Skeletal muscle cell (primary cell): ENCODE measurements at regions not wholly inside any gene's neighbourhood (a gene's known extent, or its start where the extent isn't known, plus 50 kb on each side); places are given as distances from the start of the nearest gene placed in this dataset.
"Not testable (repeated sequence)": the region's sequence is repeated elsewhere in the genome, so short reads cannot be mapped to it uniquely, and the experiment has no call there.

Experiments
- DNase-seq: peaks from one replicate; pipeline ENCODE4 v3.0.0-alpha.2; 2010; ENCODE audit warnings: low read depth
- H3K4me3 ChIP-seq: 2 replicates; pipeline ENCODE4 v1.5.1; 2011; ENCODE audit warnings: low read depth, mild to moderate bottlenecking, control low read depth, low read length, moderate library complexity

DNA sequence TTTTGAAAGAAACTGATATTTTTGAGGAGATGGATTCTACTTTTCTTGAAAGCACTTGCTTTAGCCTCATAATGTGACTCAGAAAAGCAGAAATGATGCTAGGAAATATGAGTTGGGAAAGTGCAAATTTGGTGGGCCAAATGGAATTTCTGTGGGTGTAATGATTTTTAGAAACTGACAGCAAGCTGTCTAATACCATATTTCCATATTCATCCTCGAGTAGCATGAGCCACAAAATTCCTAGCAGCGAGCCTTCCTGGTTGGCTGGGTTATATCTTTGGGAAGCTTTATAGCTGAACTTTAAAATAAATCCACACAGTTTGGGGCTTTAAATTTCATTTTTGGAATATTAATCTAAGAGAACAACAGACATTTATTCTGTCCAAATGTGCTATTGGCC lies 190.0 kb downstream of the DSC3 start:
- no peak for DNase-seq
- no peak overlapping the region for H3K4me3 ChIP-seq

DNA sequence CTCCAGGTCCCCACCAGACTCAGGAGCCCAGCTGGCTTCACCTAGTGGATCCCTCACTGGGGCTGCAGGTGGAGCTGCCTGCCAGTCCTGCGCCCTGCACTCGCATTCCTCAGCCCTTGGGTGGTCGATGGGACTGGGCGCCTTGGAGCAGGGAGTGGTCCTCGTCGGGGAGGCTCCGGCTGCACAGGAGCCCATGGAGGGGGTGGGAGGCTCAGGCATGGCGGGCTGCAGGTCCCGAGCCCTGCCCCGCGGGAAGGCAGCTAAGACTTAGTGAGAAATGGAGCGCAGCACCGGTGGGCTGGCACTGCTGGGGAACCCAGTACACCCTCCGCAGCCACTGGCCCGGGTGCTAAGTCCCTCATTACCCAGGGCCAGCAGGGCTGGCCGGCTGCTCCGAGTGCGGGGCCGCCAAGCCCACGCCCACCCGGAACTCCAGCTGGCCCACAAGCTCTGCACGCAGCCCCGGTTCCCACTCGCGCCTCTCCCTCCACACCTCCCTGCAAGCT lies 203.4 kb downstream of the DSC3 start:
- not testable (repeated sequence) for DNase-seq, H3K4me3 ChIP-seq

DNA sequence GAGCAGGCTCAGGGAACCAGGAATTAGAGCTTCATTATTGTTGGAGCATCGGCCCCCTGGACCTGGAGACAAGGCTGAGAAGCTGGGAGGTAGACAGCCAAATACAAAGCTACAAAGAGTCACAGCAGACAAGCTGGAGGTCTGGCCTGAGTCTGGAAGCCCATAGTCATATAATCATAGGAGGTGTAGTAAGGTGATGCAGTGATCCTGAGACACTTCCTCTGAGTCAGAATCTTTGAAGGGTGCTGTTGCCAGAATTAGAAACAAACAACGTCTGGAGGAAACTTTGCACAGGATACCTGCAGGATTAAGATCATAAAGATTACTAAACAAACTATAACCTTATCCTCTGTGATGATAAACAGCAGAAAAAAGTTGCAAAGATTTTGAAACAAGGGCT lies 213.8 kb downstream of the DSC3 start:
- H3K4me3 ChIP-seq = no peak overlapping the region
- DNase-seq = no peak

DNA sequence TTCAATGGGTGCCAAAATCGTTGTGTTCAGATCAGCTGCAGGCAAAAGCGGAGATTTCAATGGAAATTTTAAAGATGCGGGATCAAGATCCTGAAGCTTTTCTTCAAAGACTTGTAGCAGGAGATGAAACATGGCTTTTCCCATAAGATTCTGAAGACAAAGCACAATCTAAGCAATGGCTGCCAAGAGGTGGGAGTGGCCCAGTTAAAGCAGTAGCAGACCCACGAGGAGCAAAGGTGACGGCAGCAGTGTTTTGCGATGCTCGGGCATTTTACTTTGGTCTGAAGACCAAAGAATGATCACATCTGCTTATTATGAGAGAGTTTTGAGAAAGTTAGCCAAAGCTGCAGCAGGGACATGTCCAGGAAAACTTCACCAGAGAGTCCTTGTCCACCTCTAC lies 222.9 kb downstream of the DSC3 start:
- no peak overlapping the region for H3K4me3 ChIP-seq
- no peak for DNase-seq

DNA sequence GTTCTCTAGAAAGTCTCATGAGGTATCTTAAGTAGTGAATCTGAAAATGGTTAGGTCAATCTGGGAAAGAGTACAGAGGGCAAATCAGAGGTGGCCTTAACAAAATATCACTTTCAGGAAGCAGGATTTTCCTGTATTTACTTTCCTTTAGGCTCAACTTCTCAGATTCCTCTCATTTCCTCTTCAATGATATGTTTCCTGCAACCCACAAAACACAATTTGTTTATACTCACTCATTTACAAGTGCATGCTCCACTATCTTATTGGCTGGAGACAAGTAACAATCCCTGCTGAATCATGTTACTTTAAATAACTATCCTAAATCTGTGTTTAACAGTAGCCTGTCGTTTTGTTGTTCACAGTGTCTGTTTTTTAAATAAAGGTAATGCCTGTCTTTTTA lies 228.1 kb downstream of the DSC3 start:
- DNase-seq = no peak
- H3K4me3 ChIP-seq = no peak overlapping the region

DNA sequence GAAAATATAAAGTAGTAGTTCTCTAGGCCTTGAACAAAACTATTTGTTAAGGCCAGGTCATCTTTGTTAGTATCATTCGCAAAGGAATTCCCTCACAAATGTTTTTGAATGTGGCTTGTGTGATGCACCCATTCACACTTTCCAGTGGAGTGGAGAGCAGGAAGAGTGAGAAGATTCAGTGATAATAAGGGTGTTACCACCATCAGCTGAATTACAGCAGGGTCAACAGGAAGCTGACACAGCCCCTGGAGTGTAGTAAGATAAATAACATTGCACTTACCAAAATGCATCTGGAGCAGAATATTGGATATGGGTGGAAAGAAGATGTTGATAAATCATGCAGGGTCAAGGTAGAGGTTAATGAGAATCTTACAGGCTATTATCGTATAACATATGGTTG lies 231.0 kb downstream of the DSC3 start:
- no peak overlapping the region for H3K4me3 ChIP-seq
- DNase-seq = no peak

DNA sequence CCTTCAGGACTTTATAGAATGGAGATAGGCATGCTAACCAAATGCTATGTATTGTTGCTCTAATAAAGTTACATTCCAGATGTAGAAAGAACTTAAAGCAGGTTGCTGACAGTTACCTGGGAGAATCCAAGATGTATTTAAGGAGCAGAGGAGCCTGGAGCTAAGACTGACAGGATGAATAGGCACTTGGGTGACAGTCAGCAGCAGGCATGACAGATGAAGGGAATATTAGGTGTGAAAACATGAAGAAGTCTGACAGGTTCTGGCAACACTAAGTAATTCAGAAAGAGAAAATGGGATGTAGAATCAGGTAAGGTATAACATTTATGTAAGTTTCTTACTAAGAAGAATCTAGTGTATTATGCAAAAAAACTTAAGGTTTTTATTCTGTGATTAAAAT lies 232.0 kb downstream of the DSC3 start:
- DNase-seq = no peak
- H3K4me3 ChIP-seq = no peak overlapping the region

DNA sequence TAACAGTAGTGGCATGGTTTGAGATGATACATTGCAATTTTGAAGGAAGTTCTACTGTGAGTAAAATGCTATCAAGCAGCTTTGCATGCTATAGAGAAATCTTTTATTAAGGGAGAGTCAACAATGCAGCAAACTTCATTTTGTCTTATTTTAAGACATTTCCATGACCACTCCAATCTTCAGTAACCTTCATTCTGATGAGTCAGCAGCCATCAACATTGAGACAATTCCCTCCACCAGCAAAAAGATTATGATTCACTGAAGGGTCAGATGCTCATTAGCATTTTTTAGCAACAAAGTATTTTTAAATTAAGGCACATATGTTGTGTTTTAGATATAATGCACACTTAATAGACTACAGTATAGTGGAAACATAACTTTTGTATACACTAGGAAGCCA lies 235.7 kb downstream of the DSC3 start:
- no peak for DNase-seq
- no peak overlapping the region for H3K4me3 ChIP-seq

DNA sequence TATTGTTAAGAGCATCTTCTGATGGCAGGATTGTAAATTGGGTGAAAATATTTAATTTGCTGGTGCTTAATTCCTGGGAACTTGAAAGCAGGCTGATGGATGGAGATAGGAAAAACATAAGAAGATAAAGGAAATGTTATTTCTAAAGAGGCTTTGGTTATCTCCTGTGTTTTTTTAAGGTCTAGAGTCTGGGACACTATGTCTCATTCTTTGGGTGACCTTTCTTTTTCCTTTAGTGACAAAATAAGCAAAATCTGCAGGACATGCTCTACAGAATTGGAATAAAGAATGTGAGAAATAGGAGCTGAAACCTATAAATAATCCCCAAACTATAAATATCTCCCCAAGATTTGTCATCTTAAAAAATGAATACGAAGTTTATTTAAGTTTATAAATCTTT lies 241.7 kb downstream of the DSC3 start:
- H3K4me3 ChIP-seq = no peak overlapping the region
- no peak for DNase-seq

DNA sequence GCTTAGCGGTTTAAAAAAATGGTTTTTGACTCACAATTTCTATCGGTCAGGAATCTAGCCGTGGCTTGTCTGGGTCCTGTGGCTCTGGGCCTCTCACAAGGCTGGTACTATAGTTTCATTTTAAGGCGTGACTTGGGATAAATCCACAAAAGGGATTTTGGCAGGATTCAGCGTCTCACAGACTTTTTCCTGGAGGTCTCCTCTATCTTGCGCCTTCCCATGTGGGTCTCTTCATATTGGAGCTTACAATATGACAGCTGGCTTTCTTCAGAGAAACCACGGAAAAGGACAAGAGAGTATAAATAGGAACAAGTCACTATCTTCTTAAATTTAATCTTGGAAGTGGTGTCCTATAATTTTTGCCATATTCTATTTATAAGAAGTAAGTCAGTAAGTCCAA lies 250.5 kb downstream of the DSC3 start:
- no peak overlapping the region for H3K4me3 ChIP-seq
- DNase-seq = no peak

DNA sequence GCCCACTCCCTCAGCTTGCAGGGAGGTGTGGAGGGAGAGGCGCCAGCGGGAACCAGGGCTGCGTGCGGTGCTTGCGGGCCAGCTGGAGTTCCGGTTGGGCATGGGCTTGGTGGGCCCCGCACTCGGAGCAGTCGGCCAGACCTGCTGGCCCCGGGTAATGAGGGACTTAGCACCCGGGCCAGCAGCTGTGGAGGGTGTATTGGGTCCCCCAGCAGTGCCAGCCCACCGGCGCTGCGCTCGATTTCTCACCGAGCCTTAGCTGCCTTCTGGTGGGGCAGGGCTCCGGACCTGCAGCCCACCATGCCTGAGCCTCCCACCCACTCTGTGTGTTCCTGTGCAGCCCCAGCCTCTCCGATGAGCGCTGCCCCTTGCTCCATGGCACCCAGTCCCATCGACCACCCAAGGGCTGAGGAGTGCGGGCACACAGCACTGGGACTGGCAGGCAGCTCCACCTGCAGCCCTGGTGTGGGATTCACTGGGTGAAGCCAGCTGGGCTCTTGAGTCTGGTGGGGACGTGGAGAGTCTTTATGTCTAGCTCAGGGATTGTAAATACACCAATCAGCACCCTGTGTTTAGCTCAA lies 254.0 kb downstream of the DSC3 start:
- H3K4me3 ChIP-seq, DNase-seq: not testable (repeated sequence)

DNA sequence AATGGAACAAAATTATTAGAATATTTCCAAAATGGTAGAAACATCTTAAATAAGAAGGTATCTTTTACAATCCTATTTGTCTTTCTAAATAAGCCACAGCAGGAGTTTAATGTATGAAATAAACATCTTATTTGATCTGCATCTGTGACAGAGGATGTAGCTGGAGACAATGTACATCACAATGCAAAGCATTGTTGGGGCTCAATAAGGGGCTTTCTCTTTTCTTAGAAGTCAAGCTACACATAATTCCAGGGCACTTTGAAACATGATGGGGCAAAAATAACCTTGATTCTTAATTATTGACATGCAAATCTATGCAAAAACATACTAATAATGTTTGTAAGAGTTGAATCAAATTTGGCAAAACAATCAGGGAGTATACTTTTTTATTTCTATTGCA lies 255.1 kb downstream of the DSC3 start:
- no peak overlapping the region for H3K4me3 ChIP-seq
- DNase-seq = no peak

DNA sequence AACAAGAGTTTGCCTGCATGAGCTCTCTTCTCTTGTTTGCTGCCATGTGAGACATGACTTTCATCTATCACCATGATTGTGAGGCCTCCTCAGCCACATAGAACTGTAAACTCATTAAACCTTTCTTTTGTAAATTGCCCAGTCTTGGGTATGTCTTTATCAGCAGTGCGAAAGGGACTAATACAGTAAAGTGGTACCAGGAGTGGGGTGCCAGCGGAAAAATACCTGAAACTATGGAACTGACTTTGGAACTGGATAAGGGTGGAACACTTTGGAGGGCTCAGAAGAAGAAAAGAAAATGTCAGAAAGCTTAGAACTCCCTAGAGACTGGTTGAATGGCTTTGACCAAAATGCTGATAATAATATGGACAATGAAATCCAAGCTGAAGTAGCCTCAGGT lies 260.9 kb downstream of the DSC3 start:
- no peak for DNase-seq
- H3K4me3 ChIP-seq = no peak overlapping the region

DNA sequence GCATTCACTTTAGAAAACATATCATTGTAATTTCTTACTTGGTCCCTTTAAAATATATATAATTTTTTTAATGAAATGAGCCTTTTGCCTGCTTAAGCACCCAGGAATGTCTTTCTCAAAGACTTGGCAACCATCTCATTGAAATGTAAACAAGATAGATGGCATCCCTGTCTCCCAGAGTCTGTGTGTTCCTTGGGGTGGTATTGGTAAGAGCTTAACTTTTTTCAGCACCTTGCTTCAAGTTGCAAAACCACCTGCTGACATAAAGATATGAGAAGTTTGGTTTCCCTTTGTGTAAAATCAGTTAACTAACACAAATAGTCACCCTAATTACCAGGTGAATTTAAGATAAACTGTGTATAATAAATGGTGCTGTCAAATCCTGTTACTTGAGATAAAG lies 266.9 kb downstream of the DSC3 start:
- H3K4me3 ChIP-seq = no peak overlapping the region
- DNase-seq = no peak

DNA sequence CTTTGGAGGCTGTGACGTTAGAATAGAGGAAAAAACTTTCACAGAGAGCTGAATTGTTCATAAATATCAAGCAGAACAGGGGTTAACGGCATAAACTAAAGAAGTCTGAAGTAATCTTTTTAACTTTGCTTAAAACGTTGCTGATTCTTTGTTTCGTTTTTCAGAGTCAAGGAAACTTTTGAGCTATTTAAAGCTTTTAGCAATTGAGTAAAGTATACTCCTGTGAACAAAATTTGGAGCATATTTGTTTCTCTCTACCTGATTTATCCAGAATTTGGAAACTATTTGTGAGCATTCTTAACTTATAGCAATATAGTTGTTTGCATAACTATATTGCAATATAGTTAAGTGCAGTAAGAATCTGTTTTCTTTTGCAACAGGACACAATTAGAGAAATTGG lies 270.4 kb downstream of the DSC3 start:
- not testable (repeated sequence) for DNase-seq, H3K4me3 ChIP-seq

DNA sequence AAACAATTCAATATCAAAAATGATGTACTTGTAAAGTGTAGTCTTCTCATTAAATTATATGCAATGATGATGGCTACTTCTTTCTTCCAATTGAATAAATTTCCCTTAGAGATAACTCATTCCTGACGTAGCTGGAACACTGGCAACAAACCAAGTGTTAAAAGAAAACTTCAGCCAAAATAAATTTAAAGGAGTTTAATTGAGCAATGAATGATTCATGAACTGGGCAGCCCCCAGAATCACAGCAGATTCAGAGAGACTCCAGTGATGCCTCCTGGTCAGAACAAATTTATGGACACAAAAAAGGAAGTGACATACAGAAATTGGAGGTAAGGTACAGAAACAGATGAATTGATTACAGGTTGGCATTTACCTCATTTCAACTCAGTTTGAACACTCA lies 276.5 kb downstream of the DSC3 start:
- H3K4me3 ChIP-seq = no peak overlapping the region
- DNase-seq = no peak

DNA sequence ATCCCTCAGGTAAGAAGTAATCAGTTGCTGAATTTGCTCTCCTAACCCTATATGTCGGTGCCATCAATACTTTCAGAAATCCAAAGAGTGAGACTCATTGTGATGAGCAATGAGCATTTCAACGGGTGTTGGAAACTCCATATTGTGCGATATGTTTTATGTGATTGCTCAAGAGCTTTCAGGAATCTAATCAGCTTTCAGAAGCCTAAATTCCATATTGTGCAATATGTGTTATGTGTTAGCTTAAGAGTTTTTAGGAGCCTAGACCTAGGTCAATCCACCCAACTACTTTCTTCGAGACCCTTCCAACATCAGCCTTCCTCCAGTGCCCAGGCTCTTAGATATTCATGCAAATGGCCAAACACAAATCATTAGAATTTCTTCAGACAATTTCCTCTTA lies 277.3 kb downstream of the DSC3 start:
- DNase-seq = no peak
- H3K4me3 ChIP-seq = no peak overlapping the region

DNA sequence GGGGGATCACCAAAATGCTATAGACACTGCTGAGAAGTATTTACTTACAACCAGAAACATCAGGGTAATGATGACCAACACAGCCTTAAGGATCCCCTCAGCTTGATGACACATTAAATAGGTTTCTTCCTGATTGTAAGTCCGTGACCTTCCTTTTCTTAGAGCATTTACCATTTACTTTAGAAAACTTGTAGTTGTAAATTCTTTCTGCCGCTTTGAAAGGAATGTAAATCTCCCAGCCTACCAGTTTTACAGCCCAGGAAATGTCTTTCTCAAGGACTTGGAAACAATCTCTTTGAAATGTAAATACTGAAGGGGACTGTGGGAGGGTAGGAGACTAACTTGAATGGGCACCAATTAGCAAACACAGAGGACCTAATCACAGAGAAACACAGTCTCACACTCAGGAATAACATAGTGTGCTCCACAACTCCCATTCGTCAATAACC lies 278.6 kb downstream of the DSC3 start:
- no peak for DNase-seq
- no peak overlapping the region for H3K4me3 ChIP-seq

DNA sequence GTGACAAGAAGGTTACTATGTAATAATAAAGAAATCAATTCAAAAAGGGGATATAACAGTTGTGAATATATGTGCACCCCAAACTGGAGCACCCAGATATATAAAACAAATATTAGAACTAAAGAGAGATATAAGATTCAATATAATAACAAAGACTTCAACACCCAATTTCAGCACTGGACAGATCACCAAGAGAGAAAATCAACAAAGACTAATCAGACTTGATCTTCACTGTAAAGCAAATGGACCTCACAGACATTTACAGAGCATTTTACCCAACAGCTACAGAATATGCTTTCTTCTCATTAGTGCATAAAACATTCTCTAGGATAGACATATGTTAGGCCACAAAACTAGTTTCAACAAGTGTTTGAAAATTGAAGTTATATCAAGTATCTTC lies 287.7 kb downstream of the DSC3 start:
- DNase-seq = no peak

DNA sequence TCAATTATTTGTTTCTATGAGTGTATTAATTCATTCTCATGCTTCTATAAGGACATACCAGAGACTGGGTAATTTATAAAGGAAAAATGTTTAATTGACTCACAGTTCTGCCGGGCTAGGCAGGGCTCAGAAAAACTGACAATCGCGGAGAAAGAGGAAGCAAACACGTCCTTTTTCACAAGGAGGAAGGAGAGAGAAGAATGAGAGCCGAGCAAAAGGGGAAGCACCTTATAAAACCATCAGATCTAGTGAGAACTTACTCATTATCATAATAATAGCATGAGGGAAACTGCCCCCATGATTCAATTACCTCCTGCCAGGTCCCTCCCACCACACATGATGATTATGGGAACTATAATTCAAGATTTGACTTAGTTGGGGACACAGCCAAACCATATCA lies 294.0 kb downstream of the DSC3 start:
- no peak for DNase-seq
- H3K4me3 ChIP-seq = no peak overlapping the region

More for the DNA sequence above, 287.7 kb downstream of the DSC3 start:
- no peak overlapping the region for H3K4me3 ChIP-seq

DNA sequence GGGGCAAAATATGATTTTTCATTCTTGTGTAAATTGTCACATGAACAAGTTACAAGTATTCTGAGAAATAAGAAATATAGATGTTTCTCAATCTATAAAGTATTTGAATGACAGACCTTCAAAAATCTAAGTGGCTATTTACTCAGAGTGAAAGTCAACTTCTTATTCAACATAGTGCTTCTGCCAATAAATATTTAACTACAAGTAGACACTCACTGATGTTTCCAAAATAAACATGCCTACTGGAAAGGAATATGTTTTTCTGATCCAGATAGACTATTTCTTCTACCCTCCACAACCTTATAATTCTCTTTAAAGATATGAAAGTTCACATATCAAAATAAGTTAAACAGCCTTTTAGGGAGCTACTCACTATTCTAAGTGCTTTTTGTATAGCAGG lies 296.3 kb downstream of the DSC3 start:
- no peak overlapping the region for H3K4me3 ChIP-seq
- DNase-seq = no peak

DNA sequence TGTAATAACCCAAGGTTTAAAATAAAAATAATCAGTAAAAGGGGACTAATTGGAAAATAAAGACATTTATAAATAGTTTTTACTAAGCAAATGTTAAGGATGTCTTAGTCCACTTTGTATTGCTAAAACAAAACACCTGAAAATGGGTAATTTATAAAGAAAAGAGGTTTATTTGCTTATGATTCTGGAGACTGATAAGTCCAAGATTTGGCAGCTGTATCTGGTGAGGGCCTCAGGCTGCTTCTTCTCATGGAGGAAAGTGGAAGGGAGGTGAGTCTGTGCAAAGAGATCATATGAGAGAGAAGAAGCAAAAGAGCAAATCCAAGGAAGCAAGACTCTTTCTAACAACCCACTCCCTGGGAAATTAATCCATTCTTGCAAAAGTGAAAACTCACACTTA lies 299.5 kb downstream of the DSC3 start:
- H3K4me3 ChIP-seq = no peak overlapping the region

More for the DNA sequence above, 299.5 kb downstream of the DSC3 start:
- DNase-seq = no peak
